ENCODE measurements at regions not wholly inside any gene's neighbourhood (a gene's known extent, or its start where the extent isn't known, plus 50 kb on each side); places are given as distances from the start of the nearest gene placed in this dataset.

GRCh38 chr1:18549106-18549505 lies 68.4 kb downstream of the KLHDC7A start:
- Mint-ChIP-seq H3K9me3 (no peaks in the 10 kb centered on the region), H3K4me3 (no peak overlapping the region), H3K36me3 (ENCODE audit: low read depth) (no peaks in the 10 kb centered on the region), H3K27ac (no peak overlapping the region), H3K27me3 (ENCODE audit: low read depth) (peaks cover 82% of the 10 kb centered on the region), H3K4me1 (peaks cover 27% of the 10 kb centered on the region)
- no peak for TF ChIP-seq CTCF (IDR thresholded peaks at IDR 0.05; ENCODE audit: unreplicated experiment in 3 of 3)

GRCh38 chr1:18549906-18550305 lies 69.2 kb downstream of the KLHDC7A start:
- Mint-ChIP-seq H3K36me3 (ENCODE audit: low read depth) (no peaks in the 10 kb centered on the region), H3K27me3 (ENCODE audit: low read depth) (peaks cover 78% of the 10 kb centered on the region), H3K4me1 (peaks cover 27% of the 10 kb centered on the region), H3K27ac (no peak overlapping the region), H3K9me3 (no peaks in the 10 kb centered on the region), H3K4me3 (no peak overlapping the region)
- TF ChIP-seq CTCF (IDR thresholded peaks at IDR 0.05; ENCODE audit: unreplicated experiment in 3 of 3): no peak

GRCh38 chr1:18552631-18553030 lies 71.9 kb downstream of the KLHDC7A start:
- no peak for TF ChIP-seq CTCF (IDR thresholded peaks at IDR 0.05; ENCODE audit: unreplicated experiment in 3 of 3)
- H3K27ac Mint-ChIP-seq: no peak overlapping the region
- no peak overlapping the region for H3K4me3 Mint-ChIP-seq
- peaks cover 76% of the 10 kb centered on the region for H3K27me3 Mint-ChIP-seq (ENCODE audit: low read depth)
- no peaks in the 10 kb centered on the region for H3K36me3 Mint-ChIP-seq (ENCODE audit: low read depth)
- peaks cover 24% of the 10 kb centered on the region for H3K4me1 Mint-ChIP-seq
- H3K9me3 Mint-ChIP-seq: no peaks in the 10 kb centered on the region

- H3K4me1 Mint-ChIP-seq: peaks cover 31% of the 10 kb centered on the region
- no peak overlapping the region for H3K4me3 Mint-ChIP-seq
- H3K36me3 Mint-ChIP-seq (ENCODE audit: low read depth): no peaks in the 10 kb centered on the region
- no peak for TF ChIP-seq CTCF (IDR thresholded peaks at IDR 0.05; ENCODE audit: unreplicated experiment in 3 of 3)
- peaks cover 77% of the 10 kb centered on the region for H3K27me3 Mint-ChIP-seq (ENCODE audit: low read depth)
- H3K27ac Mint-ChIP-seq: no peak overlapping the region
- no peaks in the 10 kb centered on the region for H3K9me3 Mint-ChIP-seq
These were observed 72.7 kb downstream of the KLHDC7A start for GRCh38 chr1:18553388-18553787.

GRCh38 chr1:18554099-18554498 lies 73.4 kb downstream of the KLHDC7A start:
- Mint-ChIP-seq H3K27me3 (ENCODE audit: low read depth) (peaks cover 77% of the 10 kb centered on the region), H3K27ac (no peak overlapping the region), H3K4me3 (no peak overlapping the region), H3K4me1 (peaks cover 29% of the 10 kb centered on the region), H3K36me3 (ENCODE audit: low read depth) (no peaks in the 10 kb centered on the region), H3K9me3 (no peaks in the 10 kb centered on the region)
- no peak for TF ChIP-seq CTCF (IDR thresholded peaks at IDR 0.05; ENCODE audit: unreplicated experiment in 3 of 3)

- Mint-ChIP-seq H3K9me3 (no peaks in the 10 kb centered on the region), H3K27me3 (ENCODE audit: low read depth) (peaks cover 77% of the 10 kb centered on the region), H3K27ac (no peak overlapping the region), H3K36me3 (ENCODE audit: low read depth) (no peaks in the 10 kb centered on the region), H3K4me3 (no peak overlapping the region), H3K4me1 (peaks cover 27% of the 10 kb centered on the region)
- TF ChIP-seq CTCF (IDR thresholded peaks at IDR 0.05; ENCODE audit: unreplicated experiment in 3 of 3): no peak
These were observed 73.9 kb downstream of the KLHDC7A start for GRCh38 chr1:18554597-18554996.
